ENCODE measurements at regions not wholly inside any gene's neighbourhood (a gene's known extent, or its start where the extent isn't known, plus 50 kb on each side); places are given as distances from the start of the nearest gene placed in this dataset.

DNA sequence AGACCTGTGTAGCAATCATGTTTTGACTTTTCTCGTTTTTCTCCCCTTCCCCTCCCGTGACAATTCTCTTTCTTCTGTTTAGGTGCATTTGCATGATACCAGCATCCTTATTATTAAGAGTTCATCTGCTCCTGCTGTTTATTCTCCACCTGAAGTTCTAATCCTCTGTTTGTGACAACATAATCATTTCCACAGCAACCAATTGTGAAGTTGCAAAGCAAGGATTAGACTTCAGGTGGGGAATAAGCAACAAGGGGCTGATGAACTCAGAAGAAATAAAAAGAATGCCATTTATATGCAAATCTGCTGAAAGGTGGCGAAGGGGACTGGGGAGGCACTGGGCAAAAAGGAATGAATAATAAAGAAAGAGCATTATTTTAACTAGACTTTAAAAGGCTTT, 124.8 kb upstream of the LINC00305 start:
- in situ Hi-C loops (cut with HindIII; ENCODE audit: low sequenced_read_pairs) = no loop called here

DNA sequence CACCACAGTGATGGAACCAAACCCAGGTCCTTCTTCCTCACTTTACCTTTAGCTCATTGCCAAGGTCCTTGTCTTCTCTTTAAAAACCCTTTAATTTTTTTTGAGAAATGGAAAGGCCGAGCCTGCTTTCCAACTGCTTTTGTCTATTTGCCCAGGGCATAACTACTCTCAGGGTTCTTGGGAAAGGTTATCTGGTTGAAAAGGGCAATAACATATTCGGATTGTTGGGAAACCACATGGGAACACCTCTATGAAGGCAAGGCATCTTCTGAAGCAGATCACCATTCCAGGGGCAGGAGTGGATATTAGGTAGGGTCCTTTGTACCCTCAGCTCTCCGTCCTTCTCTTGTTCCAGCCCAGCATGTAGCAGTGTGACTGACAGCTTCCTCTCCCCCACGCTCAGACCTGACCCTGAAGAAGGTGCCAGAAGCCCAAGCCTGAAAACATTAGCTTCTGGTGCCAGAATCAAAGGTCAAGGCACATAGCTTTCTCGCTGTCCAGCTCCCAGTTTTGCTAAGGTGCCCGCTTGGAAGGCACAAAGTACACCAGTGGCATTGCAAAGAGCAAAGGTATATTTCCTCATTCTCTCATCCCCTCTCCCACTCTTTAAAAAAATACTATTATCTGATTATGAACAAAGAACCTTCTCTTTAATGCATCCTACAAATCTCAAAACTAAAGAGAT, 123.2 kb upstream of the LINC00305 start:
- in situ Hi-C loops (cut with HindIII; ENCODE audit: low sequenced_read_pairs) = no loop called here

DNA sequence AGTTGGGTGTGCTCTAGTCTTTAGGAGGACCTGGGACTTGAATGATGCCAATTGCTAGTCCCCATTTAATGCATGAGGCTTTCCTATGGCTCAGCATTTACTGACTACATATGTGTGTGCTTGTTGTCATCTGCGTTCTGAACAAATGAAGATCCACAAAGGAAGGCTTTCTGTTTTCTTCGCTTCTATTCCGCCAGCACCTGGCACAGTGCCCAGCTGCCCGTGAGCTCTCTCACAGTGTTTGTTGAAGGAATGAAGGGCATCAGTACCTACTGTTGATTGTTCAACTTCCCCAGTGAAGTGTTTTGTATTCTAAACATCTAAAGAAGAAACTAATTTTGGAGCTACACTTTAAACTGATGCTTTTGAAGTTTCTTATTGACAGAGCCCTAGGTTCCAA, 122.4 kb upstream of the LINC00305 start:
- in situ Hi-C loops (cut with HindIII; ENCODE audit: low sequenced_read_pairs) = no loop called here

DNA sequence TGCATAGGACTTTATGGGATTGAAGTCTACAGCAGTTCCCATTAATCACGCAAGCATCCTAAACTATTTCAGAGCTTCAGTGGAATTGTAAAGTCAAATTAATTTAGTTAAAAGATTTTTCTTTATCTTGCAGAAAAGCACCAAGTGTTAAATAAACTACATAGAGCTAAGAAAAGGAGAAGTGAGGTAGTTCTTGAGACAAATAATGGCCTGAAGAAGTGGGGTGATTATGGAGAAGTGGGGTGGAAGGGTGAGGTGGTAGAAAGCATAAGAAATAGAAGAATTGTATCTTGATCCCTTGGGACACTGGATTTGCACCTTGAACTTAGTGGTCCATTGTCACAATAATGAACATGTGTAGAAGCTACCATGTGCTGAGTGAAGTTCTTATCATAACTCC, 121.7 kb upstream of the LINC00305 start:
- in situ Hi-C loops (cut with HindIII; ENCODE audit: low sequenced_read_pairs) = no loop called here

DNA sequence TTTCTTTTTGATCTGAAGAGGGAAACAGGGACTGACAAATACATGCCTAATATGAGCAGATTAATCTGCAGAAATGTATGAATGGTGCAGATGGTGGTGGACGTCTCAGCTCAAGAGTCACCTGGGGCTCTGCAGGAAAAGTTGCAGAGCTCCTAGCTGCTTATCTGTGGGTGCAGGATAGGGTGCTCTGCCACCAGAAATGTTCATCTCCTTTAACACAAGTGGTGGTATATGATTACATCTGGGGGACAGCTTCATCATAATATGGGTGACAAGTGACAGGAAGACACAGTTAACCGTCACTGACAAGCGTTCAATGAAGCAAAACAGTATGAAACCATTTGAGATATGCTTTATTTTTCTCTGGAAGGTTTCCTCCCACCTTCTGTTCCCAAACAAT, 121.2 kb upstream of the LINC00305 start:
- in situ Hi-C loops (cut with HindIII; ENCODE audit: low sequenced_read_pairs) = no loop called here

DNA sequence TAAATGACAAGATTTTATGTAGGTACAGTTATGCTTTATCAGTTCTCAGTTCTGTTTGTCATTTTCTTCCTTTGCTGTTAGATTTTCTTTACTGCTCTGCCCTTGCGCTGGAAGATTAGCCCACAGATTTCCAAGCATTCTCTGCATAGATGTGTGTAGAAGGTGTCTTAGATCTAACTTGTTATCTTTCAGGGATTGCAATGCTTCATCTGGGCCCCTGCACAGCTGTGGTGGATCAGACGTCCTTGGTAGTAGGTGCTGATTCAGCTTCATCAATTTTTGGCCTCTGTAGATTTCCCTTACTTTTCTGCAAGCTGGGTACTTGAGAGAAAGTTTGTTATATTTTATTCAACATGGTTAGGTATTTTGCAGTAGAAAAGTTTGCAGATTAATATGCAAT, 115.3 kb upstream of the LINC00305 start:
- in situ Hi-C loops (cut with HindIII; ENCODE audit: low sequenced_read_pairs) = no loop called here

DNA sequence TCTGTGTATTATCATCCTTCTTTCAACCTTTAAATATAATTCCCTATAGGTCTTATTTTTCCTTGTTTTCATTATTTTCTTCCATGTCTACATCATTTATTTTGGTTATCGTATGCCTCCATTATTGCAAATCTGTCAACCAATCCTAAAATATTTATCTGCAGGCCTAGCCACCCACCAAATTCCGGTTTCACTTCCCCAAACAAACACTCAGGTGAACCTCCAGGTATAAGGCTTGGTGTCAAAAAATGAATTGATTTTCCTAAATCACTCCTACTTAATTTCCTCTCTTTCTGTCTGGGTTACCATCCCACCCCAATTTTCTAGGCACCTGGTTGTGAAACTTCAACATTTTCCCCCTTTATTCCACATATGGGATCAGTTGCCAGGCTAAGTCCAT, 111.9 kb upstream of the LINC00305 start:
- in situ Hi-C loops (cut with HindIII; ENCODE audit: low sequenced_read_pairs) = no loop called here

DNA sequence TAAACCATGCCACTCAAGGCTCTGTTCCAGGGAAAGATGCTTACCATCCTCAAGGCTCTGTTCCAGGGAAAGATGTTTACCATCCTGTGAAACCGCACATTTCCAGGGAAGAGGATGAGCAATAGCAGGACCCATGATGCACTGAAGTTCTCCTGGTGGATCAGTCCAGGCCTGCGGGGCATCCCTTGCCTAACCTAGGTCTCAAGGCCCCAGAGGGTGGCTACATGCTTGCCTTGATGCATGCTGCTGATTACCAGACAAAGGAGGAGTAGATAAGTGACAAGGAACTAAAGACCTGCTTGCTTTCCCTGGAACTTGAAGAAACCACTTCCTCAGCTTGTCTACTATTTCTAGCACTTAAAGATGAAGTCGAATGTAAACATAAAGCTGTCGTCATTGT, 111.0 kb upstream of the LINC00305 start:
- in situ Hi-C loops (cut with HindIII; ENCODE audit: low sequenced_read_pairs) = no loop called here

DNA sequence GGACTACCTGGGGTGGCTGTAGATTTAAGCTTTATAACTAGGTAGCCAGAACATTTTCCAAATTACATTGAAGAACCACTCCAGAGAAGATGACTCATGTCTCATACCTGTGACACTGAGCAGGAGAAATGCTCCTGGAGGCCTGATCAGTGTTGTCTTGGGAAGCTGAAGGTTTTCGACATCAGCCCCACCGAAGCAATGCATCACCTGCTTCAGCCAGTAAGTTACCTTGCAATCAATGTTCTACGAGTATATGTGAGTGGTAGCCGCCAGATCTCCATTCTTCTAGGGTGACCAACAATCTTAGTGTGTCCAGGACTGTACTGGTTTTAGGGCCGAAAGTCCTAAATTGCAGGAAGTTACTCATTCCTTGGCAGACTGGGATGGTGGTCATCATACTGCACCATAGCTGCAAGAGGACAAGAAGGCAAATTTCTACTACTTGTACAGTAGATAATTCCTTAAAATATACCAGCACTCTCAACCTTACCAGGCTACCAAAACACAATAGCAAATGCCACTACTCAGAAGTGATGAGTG, 109.3 kb upstream of the LINC00305 start:
- in situ Hi-C loops (cut with HindIII; ENCODE audit: low sequenced_read_pairs) = no loop called here

DNA sequence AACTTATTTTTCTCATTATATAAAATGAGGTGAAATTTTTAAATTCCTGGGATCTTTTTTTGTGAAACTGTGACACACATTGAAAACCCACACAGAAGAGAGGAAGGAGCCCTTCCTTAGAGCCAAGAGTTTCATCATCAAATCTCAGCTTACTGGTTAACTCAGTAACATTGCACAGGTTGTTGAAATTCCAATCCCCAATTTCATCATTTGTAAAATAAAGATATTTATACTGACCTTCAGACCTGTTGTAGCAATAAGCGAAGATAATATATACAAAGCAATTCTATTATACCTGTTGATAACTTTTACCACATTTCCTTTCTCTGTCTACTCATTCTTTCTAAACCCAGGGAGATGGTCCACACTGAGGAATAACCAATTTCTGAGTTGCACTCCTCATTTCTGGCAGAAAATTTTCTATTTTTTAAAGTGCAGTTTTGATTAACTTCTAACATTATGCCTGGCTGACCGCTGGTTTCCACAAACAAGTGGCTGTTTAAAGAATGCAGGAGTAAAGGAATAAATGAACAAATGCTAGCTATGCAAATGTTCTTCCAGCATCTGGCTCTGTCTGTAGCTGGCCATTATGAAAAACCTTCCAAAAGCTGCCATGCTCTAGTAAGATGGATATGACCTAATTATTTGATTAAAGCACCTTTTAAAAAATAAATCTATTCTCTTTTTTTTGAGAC, 105.7 kb upstream of the LINC00305 start:
- in situ Hi-C loops (cut with HindIII; ENCODE audit: low sequenced_read_pairs) = no loop called here

DNA sequence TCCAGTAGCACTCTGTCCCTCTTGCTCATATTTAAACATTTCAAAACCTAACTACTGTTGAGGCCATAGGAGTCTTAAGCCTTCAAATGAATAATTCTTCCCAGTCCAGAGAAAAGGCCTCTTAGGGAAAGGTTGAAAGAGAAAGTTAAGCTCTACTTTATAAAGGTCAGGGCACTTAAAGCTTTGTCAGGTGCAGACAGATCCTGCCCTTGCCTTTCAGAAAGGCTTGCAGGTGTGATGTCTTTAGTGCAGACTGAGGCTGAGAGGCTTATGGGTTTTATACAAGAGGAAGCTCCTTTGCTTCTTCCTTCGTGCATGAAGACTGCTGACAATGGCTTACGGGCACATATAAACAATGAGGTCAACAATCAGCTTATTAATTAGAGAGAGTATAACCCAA, 105.0 kb upstream of the LINC00305 start:
- in situ Hi-C loops (cut with HindIII; ENCODE audit: low sequenced_read_pairs) = no loop called here

DNA sequence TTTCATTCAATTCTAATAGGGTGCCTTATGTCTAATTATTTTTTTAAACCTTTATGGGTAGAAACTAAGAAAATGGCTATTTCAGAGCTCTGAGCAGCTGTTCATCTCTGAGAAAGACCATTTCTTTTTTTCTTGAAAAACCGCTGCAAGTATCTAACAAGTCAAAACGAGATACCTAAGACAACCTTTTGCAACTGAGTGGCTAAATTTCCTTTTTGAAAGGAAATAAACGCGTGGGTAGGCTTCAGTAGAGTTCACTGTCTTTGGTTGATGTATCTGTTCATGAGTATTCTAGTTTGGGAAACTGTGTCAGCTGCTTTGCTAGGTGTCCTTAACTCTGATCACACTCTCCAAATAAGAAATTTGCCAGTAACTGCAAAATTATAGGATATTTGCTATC, 104.3 kb upstream of the LINC00305 start:
- in situ Hi-C loops (cut with HindIII; ENCODE audit: low sequenced_read_pairs) = no loop called here

DNA sequence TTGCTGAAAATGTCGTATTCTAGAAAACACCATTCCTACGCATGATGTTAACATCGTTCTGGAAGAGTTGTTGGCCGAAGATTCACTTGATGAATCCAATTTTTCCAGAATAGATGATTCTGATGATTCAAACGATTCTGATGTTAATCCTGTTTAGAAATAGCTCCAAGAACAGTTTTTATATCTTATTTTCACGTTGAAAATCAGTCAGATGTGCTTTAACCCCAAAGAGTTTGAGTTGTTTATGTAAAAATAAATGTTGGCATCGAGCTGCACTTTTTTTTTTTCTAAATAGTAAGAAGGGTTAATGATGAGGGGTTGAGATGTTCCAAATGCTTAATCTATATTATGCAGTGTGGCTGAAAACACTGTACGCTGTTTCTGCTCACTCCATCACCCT, 99.9 kb upstream of the LINC00305 start:
- in situ Hi-C loops (cut with HindIII; ENCODE audit: low sequenced_read_pairs) = no loop called here

DNA sequence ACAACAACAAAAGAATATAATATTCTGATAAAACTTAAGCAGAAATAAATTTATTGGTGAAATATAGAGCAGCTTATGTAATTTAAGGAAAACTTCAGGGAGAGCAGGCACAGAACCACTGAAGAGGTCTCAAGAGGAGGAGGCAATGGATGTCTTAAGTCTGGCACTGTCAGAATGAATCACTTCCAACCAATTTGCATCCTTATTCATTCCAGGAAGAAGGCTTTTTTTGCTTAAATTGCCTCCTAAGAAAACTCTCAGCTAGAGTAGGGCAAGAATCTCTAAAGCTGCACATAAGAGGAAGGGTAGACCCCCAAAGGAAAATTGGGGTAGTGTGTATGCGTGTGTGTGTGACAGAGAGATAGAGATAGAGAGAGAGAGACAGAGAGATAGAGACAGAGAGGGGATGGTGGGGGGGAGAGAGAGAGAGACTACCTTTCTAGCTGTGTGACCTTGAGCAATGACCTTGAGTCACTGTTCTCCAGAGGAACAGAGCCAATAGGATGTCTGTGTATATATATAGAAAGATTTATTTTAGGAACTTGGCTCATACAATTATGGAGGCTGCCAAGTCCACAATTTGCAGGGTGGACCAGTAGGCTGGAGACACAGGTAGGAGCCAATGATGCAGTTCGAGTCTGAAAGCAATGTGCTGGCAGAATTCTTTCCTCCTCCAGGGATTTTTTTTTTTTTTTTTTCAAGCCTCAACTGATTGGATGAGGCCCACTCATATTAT, 96.4 kb upstream of the LINC00305 start:
- in situ Hi-C loops (cut with HindIII; ENCODE audit: low sequenced_read_pairs) = no loop called here

DNA sequence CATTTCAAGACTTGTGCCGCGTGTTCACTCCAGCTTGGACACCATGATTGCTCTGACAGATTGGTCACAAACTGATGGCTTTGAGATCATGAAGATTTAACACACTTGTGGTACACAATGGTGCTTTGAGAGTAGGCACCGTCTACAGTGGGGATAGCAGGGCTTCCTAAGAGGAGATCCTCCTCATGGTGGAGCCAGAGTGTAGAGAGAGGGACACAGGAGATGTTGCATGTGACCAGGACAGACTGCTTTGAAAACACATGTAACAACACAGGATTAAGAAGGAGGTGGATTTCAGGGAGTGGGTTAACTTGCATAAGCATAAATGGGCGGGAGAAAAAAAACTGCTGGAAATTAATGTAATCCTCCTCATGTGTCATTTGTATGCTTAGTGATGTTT, 95.7 kb upstream of the LINC00305 start:
- in situ Hi-C loops (cut with HindIII; ENCODE audit: low sequenced_read_pairs) = no loop called here

DNA sequence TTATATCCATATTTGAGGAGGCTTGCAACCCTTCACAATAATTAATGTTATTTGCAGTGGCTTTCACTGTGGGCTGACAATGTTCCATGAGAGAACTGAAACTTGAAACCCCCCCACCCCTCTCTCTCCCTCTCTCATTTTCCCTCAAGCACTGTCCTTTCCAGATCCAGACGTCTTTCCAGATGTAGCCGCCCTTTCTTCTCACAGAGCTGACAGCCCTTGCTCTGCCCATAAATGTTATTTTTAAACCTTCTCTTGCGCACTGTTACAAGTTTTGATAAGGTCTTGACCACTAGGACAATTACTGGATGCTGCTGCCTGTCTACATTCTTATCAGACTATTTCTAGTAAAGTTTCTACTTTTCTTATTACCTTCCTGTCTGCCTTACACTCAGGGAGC, 91.4 kb upstream of the LINC00305 start:
- in situ Hi-C loops (cut with HindIII; ENCODE audit: low sequenced_read_pairs) = no loop called here

DNA sequence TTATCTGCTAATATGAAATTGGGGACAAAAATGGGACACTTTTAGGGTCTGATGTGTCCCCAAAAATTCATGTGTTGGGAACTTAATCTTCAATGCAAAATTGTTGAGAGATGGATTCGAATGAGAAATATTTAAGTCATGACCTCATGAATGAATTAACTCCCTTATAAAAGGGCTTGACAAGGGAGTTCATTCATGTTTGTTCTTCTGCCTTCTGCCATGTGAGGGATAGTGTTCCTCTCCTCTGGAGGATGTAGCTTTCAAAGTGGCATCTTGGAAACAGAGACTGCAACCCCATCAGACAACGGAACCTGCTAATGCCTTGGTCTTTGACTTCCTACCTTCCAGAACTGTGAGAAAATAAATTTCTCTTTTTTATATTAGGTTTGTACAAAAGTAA, 89.2 kb upstream of the LINC00305 start:
- in situ Hi-C loops (cut with HindIII; ENCODE audit: low sequenced_read_pairs) = no loop called here

DNA sequence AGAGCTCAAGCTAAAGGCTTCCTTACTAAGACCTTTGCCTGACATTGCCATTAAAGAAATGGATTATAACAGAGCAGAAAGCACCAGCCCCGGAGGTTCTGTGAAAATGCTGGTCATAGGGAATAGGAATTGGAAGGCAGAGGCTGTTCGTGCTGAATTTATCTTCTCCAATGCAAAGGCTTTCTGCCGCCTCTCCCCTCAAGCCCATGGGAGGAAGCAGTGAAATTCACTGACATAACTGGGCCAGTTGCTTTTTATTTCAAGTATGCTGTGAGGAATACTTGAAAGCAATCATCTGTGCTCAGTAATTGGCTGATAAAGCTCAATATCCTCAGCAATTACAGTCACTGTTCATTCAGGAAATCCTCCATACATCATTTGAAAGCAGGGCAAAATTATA, 85.4 kb upstream of the LINC00305 start:
- in situ Hi-C loops (cut with HindIII; ENCODE audit: low sequenced_read_pairs) = no loop called here

DNA sequence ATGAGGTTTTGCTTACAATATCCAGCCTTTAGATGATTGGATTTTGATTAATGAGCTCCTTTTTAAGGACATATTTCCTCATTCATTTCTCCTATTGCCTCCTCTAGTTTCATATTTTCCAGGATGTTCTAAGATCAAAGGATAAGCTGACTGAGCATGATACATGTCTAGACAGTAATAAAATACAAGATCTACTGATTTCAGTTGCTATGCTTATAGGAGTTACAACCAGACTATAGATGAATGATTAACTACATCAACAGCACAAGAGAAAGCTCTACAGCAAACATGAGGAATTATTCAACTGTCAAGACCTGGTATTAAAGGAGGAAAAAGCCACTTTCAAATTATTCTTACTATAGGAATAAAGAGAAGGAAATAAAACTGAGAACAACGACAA, 85.0 kb upstream of the LINC00305 start:
- in situ Hi-C loops (cut with HindIII; ENCODE audit: low sequenced_read_pairs) = no loop called here

DNA sequence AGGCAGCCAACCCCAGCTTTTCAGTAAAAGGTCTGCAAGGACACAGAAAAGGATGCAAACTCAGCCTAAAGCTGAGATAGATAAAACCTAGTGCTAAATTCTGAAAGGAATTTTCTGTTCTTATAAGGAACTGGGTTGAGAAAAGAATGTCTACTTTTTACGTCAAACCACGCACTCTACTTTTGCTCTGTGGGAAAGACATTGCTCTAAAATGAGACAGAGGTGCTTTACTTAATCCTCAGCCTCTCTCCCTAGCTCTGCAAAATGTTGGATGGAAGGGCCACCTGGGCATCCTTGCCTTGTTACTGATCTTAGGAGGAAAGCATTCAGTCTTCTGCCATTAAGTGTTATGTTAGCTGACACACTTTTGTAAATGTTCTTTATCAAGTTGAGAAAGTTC, 72.1 kb upstream of the LINC00305 start:
- in situ Hi-C loops (cut with HindIII; ENCODE audit: low sequenced_read_pairs) = no loop called here

DNA sequence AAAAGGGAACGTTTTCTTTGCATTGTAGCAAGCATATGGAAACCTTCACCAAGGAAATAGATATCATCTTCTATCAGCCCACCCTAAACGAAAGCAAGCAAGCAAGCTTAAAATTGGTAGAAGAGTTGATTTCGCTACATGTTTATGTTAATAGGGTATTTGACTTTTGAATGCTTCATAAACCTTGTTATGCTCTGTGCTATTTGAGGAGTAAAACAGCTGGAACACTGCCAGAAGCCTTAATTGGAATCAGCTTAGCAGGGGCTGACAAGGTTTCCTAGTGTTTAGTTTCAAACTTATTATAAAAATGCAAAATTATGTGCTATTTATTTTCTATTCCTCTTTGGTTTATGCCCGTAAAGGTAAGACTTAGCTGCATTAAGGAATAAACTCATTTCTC, 70.6 kb upstream of the LINC00305 start:
- in situ Hi-C loops (cut with HindIII; ENCODE audit: low sequenced_read_pairs) = no loop called here

DNA sequence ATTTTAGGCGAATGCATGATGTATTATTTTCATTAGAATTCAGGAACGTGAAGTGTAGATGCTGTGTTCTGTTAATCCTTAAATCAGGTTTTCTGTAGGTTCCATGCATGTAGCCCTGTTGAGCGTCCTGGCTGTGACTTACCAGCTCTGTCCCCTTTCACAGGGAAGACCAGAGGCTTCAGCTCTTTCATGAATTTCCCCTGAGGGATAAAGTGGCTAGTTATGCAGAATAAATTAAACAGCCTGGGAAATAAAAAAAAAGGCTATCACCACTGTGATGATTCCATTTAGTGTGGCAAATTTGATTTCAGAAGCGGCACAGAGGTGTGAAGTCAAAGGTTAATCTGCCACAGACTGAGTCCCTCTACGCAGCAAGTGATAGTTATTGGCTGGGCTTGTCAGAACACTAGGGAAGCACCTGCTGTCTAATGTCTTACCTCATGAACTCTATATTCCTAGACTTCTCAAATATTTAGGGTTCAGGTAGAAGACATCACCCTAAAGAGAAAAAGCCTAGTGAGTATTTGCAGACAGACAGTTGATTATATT, 61.6 kb upstream of the LINC00305 start:
- in situ Hi-C loops (cut with HindIII; ENCODE audit: low sequenced_read_pairs) = no loop called here

All from endothelial cell of hepatic sinusoid (primary cell).